T-helper 2 cell treated with Interferon-gamma antibody and Interleukin-4, amounts not matched to agents 100 ng/mL and 5 ng/mL, for 36 hours (primary cell): ENCODE measurements at regions not wholly inside any gene's neighbourhood (a gene's known extent, or its start where the extent isn't known, plus 50 kb on each side); places are given as distances from the start of the nearest gene placed in this dataset.

Source experiments
- intact Hi-C: fragments of 100-400 bp; cut with micrococcal nuclease; formaldehyde crosslinking; loops from one replicate; pipeline ENCODE4 v1.15.1; 2023

DNA sequence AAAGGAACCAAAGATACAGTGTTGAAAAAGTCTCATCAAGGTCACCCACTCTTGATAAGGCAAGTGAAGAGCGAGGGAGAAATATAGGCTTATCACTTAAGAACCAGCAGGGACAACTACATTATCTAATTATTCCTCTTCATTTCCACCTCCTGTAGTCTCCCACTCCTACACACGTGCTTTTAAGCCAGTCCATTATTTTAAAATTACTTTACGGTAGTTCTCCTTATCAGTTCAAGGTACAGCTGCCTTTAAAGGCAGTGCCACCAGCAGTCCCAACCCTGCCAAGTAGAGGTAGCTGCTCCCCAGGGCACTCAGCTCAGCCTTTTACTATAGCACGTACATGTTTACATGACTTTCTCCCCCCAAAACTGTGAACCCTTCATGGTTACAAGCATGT, 161.5 kb upstream of the BLID start:
- intact Hi-C loops = no loop called here

DNA sequence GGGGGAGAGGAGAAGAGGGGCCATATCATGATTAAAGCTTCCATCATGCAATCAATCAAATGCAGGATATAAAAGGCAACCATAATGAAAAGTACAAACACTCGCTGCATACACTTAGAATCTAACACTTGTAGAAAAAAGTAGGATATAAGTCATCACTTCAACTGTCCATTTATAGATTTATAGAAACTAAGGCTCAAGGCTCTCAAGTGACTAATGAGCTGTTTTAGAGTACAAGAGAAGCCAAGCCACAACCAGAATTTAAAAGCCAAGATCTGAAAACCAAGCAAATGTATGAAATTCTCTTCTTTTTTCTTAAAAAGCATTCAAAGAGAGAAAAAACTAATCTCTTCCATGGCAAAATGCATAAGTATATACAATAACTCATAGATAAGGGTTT, 160.2 kb upstream of the BLID start:
- intact Hi-C loops = no loop called here

DNA sequence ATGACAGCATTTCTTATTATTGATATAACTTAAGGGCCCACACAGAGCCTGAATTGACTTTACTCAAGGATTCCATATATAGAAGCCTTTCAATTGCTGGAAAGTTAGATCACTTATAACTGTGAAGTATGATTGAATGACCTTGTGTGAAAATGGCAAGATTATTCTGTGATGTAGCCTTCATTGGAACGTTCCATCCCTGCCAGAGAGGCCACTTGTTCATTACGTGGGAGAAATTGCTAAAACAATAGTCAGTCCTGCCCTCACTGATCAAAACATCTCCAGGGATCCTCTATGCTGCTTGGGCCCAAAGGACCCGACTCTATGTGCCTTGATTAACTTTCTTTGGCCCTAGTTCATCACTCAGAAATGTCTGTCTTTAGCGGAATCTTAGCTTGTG, 159.5 kb upstream of the BLID start:
- intact Hi-C loops = no loop called here

DNA sequence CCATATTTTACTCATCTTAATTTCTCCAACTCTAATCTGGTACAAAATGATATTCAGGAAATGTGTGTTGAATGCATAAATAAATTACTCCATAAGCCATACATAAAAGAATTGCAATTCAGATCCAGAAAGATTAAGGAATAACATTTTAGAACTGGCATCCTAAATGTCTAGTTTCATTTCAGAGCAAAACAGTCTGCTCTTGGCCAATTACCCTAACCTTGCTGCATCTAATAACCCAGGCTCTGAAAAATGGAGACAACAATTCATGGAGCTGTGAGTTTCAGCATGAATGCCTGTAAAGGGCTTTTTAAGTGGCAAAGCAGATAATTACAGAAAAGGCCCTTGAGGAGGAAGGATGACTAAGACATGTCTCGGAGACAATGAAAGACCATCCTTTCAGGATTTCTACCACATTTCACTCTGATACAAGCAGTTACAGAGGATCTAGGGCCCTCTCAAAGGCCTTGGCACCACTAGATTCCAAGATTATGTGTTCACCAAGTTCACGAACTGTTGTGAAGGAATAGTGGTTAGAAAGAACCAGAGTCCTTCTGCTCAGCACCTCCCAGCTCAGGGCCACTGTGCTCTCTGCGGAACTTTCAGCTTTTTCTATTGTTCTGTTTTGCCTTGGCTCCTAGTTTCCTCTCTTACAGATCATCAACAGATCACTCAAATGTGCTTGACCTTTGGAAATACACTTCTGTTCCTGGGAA, 157.6 kb upstream of the BLID start:
- intact Hi-C loops = no loop called here

DNA sequence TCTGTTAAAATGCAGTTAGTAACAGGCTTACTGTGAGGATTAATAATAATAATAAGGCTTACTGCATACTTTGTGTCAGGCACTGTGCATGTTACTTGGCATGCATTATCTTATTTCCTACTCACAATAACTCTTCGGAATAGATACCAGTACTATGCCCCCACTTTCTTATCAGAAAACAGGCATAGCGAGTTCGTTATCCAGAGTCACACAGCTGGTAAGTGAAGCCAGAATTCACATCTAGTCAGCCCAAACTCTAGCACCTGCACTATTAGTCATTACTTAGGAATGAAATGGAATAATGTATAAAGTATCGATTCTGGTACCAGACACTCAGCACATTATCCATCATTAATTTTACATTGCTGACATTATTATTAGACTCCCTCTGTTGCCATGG, 155.7 kb upstream of the BLID start:
- intact Hi-C loops = no loop called here

DNA sequence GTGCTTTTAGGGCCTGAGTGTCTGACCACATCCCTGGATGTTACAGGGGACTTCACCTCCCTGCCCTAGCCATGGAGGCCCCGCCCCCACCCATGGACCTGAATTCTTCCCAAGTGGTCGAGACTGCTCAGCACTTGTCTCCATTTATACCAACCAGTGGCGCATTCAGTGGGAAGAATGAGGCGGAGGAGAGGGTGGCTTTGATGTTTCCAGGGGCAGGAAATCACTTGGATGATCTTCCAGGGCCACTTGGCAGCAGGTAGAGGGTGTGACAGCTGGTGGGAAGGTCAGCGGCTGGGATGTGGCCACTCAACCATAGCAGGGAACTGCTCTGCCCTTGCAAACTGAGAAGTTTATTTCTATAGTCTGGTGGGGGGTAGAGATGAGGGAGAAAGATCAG, 155.1 kb upstream of the BLID start:
- intact Hi-C loops = no loop called here

DNA sequence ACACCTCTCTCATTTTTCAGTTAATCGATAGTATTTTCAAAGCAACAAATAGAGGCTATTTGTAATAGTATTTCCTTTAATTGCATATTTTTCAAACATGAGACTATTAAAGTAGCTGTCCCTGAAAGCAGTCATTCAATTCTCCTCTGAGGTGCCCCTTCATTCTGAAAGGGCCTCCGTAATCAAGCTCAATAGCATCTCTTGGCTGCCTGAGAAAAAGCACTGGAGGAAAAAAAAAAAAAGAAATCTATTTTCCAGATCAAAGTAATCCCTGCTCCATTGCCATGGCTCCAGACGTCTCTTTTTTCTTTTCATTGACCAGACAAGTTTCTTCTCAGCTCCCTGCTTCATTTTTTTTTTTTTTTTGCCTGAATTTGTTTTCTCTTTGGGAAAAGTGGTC, 154.5 kb upstream of the BLID start:
- intact Hi-C loops = no loop called here

DNA sequence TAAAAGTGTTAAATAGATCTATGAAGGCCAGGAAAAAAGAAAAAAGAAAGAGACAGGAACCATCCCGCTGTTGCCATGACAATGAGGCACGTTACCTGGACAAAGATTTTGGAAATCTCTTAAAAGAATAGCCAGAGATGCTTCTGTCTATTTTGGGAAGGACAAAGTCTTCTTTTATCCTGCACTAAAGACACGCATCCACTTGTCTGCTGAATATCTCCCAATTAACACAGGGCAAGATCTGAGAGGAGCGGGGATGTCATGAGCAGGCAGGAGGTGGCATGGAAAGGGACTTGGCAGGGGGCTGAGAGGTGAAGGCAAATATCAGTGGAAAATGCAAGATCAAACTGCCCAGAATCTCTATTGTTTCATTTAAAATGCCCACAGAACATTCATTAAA, 153.8 kb upstream of the BLID start:
- intact Hi-C loops = no loop called here

DNA sequence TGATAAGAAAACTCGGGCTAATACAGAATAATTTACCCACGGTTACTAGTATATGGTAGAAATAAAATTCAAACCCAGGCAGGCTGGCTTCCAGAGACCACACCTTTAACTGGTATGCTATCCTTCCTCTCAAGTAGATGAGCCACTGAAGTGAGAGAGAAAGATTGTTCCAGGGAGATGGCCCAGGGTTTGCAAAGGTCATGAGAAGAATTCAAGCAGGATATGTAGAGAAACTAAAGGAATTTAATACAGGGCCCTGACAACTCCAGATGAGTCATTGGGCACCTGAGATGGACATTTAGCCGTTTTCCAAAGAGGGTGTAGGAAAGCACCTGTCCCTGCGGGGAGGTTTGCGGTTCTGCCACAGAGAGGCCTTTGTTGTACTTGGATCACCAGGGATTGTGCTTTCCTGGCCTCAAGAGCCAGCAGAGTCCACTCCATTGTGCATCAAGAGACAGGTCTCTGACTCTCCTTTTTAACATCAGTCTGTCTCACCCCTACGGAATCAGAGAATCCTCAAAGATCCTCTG, 152.7 kb upstream of the BLID start:
- intact Hi-C loops = no loop called here

DNA sequence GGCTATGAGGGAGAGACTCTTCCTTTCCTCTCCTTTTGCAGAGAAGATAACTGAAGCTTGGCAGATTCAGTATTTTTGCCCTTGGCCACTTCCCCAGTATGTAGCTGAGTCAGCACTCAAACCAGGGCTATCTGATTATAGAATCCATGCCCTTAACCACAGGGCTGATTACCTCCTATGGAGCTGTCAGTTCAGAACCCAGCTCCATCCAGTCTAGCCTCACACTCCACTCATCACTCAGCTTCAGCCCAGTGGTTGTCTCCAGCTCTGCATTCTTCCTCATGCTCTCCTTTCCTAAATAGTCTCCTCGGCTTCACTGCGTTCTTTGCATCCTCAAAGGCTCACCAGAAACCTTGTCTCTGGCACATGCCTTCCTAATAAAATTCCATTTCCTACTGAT, 151.6 kb upstream of the BLID start:
- intact Hi-C loops = no loop called here

DNA sequence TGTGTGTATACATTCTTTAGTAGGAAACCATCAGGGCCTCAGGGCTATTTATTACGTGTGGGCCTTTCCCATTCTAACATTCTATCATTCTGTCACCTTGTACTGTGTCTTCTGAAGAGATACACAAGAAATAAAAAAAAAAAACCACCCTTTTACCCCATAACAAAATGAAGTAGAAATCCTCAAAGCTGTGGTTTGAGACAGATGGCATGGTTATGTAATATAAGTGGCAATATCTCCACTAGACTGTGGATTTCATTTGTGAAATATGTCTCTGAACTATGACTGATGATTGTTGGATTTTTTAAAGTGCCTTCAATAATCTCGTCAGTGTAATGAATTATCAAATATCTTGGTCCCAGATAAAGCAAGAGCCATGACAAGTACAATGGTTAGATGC, 150.0 kb upstream of the BLID start:
- intact Hi-C loops = no loop called here

DNA sequence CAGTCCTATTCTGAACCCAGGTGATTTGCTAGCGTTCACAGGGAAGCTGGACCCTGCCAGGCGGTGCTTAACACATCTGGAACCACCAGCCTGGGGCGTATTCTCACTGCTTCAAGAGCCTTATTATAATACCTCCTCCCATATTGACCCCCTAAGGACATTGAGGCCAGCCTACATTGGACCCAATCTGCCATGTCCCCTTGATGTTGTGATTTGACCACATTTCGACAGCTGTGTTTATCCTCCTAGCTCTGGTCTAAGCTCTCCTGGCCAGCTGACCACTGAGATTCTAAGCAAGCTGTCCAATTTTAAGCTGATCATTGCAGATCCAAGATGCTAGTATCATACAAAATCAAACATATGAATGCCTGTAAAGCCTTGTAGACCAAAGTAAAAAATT, 148.1 kb upstream of the BLID start:
- intact Hi-C loops = no loop called here

DNA sequence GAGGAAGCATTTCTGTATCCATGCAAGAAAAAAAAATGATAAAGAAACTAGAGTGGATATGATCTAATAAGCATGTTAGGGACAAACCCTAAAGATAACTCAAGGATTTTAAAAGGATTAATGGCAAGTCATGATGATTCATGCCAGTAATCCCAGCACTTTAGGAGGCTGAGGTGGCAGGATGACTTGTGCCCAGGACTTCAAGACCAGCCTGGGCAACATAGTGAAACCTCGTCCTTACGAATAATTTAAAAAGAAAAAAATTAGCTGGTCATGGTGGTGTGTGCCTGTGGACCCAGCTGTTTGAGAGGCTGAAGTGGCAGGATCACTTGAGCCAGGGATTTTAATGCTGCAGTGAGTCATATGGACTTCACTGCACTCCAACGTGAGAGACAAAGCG, 145.5 kb upstream of the BLID start:
- intact Hi-C loops = no loop called here

DNA sequence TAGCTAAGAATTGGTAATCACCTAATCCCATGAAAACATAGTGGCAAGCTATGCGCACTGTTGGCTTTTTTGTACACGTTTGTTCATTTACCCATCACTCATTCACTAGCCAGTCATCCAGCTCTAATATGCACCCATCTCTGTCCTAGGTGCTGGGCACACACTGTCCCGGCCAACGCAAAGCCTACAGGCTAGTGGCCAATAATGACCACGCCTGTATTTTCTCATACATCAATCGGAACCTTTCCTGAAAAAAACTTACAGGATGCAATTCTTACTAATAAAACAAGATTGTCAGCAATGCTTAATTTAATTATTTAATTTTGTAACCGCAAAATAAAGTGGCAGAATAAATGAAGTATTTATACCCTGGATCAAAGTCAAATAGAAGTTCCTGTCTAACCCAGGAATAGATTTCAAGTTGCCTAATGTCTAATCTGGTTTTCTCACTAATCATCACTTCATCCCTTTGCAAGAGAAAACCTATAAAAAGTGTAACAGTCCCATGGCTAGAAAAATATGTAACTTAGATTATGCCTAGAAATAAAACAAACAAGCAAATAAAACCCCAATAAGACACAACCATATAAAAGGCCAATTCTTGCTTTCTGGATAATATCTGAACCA, 143.3 kb upstream of the BLID start:
- intact Hi-C loops = no loop called here

DNA sequence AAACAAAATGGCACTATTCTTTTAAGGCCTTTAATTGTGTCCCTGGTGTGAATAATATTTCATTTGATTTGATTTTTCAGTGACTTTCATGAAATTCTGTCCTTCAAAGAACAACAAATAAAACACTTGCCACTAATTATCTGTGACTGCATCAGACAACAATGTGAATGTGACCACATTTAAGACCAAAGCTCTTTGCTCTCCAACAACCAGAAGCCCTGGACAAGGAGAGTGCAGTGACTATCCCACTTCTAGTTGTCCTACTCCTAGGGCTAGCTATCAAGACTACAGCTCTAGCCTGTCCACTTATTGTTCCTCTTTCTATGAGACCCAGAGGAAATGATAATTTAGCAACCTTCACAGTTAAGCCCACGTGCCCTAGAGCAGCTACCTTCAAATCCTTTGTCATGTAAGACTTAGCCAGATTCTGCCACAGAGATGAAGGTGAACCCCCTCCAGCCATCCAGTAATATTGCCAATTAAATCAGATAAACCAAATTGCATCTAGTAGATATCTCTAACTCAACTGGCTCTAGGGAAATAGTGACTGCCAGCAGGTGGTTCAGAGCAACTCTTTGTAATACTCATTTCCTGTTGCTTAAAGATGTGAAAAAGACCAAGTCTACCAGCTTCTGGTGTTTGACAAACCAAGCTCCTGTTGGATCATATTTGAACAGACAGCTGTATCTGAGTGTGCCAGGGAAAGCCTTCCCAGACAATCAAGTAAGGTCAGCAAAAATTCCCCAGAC, 142.6 kb upstream of the BLID start:
- intact Hi-C loops = no loop called here

DNA sequence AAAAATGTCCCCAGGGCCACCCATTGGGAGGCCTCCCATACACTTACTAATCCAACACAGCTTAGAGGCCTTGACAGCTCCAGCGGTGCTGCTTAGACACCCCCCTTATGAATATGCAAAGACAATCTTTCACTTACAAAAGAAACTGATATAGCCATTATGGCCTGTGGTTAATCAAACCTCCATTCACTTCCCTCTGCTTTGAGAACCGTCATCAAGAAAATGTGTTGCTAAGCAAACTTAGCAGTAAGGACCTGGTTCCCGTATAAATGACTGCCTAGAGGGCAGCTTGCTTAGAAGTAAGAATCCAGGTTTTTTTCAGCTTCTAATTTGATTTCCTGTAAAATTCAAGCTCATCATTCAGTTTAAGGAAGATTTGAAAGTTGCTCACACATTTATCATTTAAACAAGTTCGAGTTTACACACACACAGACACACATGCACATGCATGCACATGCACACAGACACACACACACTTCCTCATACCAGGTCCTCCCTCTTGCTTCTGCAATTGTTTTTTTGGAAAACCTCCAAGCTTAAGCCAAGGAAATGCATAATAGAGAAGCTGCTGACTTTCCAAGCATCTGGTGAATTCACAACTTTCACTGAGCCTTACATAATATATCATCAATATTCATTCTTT, 137.7 kb upstream of the BLID start:
- intact Hi-C loops = no loop called here

DNA sequence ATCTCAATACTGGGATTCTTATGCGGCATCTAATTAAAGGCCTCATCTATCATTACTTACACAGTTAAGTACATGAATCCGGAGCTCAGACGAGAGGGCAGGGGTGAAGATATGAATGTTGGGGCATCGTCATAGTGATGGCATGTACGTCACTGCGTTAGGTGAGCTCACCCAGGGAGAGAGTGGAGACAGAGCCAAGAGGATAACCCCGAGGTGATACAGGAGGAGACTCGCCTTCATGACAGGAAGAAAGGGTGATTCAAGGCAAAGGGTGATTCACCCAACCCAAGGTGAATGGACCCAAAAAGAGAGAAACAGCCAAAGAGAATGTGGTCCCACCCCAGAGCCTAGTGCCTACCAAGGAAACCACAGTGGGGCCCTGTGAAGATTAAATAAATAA, 132.9 kb upstream of the BLID start:
- intact Hi-C loops = no loop called here

DNA sequence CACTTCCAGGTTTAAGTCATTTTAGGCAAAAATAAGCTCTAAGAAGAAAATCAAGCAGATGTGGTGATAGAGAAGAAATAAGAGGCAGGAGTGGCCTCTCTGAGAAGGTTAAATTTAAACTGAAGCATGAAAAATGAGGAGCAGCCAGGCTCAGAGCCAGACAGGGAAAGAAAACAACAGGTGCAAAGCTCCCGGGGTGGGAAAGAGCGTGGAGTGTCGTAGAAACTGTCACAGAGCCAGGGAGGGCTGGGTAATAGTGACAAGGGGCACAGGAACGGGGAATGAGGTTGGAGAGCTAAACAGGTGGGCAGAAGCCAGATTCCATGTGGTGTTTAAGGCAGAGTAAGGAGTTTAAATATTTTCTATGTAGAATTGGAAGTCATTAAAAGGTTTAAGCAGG, 132.1 kb upstream of the BLID start:
- intact Hi-C loops = no loop called here

DNA sequence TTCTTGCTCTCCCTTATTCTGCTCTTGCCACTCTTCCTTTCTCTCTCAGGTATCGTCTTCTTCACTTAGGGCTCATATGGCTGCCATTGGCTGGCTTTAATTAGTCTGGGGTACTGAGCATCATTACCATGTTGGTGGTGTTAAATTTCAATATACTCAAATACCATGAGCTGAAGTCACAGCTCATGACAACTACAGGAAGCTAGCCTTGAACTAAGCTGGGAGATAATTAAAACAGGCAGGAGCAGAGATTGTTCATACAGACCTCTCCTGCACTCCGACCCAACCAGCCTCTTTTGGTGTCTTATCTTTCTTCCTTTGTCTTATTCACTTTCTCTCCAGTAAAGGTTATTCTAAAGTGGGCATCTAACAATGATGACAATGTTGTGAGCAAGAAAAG, 130.9 kb upstream of the BLID start:
- intact Hi-C loops = no loop called here

DNA sequence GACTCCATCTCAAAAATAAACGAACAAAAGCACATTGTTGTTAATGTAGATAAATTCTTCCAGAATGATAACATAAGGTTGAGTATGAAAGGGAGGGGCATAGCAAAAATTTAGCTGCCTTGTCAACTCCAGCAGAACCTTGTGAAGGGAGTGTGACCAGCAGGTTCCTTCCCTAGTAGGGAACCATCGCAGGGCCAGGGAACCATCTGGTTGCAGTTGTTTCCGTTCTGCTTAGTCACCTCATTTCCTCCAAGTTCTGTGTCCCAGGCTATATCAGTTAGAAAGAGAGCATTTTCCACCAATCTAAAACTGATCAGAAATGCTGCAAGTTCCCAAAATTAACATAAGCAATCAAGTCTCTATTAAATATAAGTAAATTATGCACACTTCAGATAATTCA, 126.7 kb upstream of the BLID start:
- intact Hi-C loops = no loop called here

DNA sequence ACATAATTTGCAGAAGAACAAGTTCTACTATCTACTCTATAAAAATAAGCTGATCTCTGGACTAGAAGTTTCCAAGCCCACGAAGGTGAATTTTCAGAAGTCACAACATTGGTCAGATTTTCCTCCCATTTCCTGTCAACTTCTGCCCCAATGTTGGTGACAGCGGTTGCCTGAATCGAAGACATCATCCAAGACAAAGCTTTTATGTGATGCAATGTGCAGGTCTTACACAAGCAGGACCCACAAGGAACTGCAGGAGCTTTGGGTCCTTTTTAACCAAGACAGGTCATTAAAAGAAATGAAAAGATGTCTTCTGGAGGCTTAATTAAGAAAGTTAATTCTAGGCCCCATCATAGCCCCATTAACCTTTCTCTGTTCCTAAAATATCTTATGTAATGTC, 125.6 kb upstream of the BLID start:
- intact Hi-C loops = no loop called here

DNA sequence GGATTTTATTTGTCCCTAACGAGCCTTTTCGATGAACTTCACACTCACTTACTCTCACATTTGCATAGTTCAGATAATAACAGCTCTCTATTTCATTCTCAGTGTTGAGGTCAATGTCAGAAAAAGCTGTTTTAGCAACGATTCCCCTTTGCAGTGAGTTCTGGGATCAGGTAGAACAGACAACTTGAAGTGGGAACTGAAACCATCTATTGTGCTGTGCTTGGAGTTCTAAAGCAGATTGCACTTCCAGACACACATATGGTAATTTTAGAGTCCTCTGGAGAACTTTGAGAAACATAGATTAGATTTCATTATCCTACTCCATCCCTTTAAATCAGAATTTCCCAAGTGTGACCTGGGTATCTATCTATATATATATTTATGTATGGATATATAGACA, 124.6 kb upstream of the BLID start:
- intact Hi-C loops = no loop called here
